K562 (cell line): ENCODE measurements at regions not wholly inside any gene's neighbourhood (a gene's known extent, or its start where the extent isn't known, plus 50 kb on each side); places are given as distances from the start of the nearest gene placed in this dataset.

Experiments used
- ATAC-seq: fragments of 200-7000 bp; cut with Tn5 transposase; 3 replicates; pipeline ENCODE4 v1.9.1; 2020; ENCODE audit warnings: moderate library complexity
- BruUV-seq: library from RNA; stranded (reverse); fragments of 400-500 nt; replicated peaks from 2 replicates; lab custom pipeline; 2021; lab: Mats Ljungman, UMichigan
- CTCF ChIA-PET: fragments of 300-600 bp; formaldehyde crosslinking; extraction: SDS; loops from one replicate; lab custom pipeline; 2021; ENCODE audit warnings: low intra/inter-chr PET ratio; lab: Yijun Ruan, JAX
- POLR2A ChIA-PET: fragments of 300-600, 350-650 bp; sonication (Branson Sonifier 250); formaldehyde crosslinking; extraction: SDS; loops from one replicate; lab custom pipeline; 2021; ENCODE audit warnings: antibody characterized with exemption, inconsistent platforms; lab: Yijun Ruan, JAX
- DNase-seq, 4 experiments: peaks; one replicate each; pipeline versions ENCODE4 v3.0.0 to v3.0.0-alpha.2; 2011 to 2018; ENCODE audit warnings: low spot score in 3 of 4, mixed read lengths in 3 of 4; ENCODE audit errors: extremely low read depth in 1 of 4
- FAIRE-seq: peaks from 2 replicates; lab custom pipeline; 2011; peaks lifted over from hg19 to GRCh38; lab: Jason Lieb, UNC
- H2AFZ ChIP-seq: 2 replicates; pipeline ENCODE4 v1.6.0; 2011; ENCODE audit warnings: low read depth, low read length, control low read depth, inconsistent platforms
- H3K27ac ChIP-seq: fragments of 200-600 bp; 3 replicates; pipeline ENCODE4 v1.8.0; 2011; ENCODE audit warnings: low read depth, mild to moderate bottlenecking, control low read depth, inconsistent platforms, low read length, moderate library complexity, mixed read lengths; ENCODE audit errors: extremely low read depth
- H3K27me3 ChIP-seq, 2 experiments: fragments of 300-600 bp in 1 of 2; 2 replicates in 1 of 2; 3 replicates in 1 of 2; pipeline versions ENCODE4 v1.6.0 to v1.8.0; 2011; ENCODE audit warnings: inconsistent platforms in 2 of 2, low read length in 2 of 2, mild to moderate bottlenecking in 1 of 2, mixed read lengths in 1 of 2, moderate library complexity in 1 of 2; ENCODE audit not compliant: control insufficient read depth in 2 of 2, insufficient read depth in 2 of 2
- H3K36me3 ChIP-seq: fragments of 300-600 bp; 3 replicates; pipeline ENCODE4 v1.8.0; 2011; ENCODE audit warnings: mild to moderate bottlenecking, low read length, inconsistent platforms; ENCODE audit not compliant: control insufficient read depth, insufficient read depth
- H3K4me1 ChIP-seq, 2 experiments: fragments of 200-600 bp in 1 of 2; replicated peaks in 1 of 2; 2 replicates in 1 of 2; 3 replicates in 1 of 2; pipeline versions ENCODE4 v1.5.1 to v1.8.0; 2011; ENCODE audit warnings: inconsistent platforms in 2 of 2, low read length in 2 of 2, mild to moderate bottlenecking in 1 of 2, mixed read lengths in 1 of 2, moderate library complexity in 1 of 2; ENCODE audit not compliant: control insufficient read depth in 2 of 2, insufficient read depth in 2 of 2
- H3K4me2 ChIP-seq: 2 replicates; pipeline ENCODE4 v1.6.1; 2011; ENCODE audit warnings: low read length, control low read depth, inconsistent platforms, mixed read lengths; ENCODE audit not compliant: insufficient read depth
- H3K4me3 ChIP-seq: fragments of 200-600 bp; sonication (generic), shearing (Covaris generic); 2 replicates; pipeline ENCODE4 v1.5.1; 2016; ENCODE audit warnings: control low read depth, inconsistent platforms
- H3K79me2 ChIP-seq: fragments of 200-600 bp; 3 replicates; pipeline ENCODE4 v1.8.0; 2011; ENCODE audit warnings: low read length, inconsistent platforms; ENCODE audit not compliant: control insufficient read depth, insufficient read depth
- H3K9ac ChIP-seq, 2 experiments: 2 replicates each; pipeline versions ENCODE4 v1.6.0 to v1.6.1; 2011; ENCODE audit warnings: low read depth in 2 of 2, low read length in 2 of 2, control low read depth in 1 of 2, inconsistent platforms in 1 of 2, mild to moderate bottlenecking in 1 of 2, mixed read lengths in 1 of 2; ENCODE audit not compliant: insufficient read depth in 1 of 2
- H3K9me1 ChIP-seq: one replicate; pipeline ENCODE4 v1.6.0; 2011; ENCODE audit warnings: inconsistent platforms, mild to moderate bottlenecking, low read length, moderate library complexity; ENCODE audit not compliant: control insufficient read depth, insufficient read depth
- H3K9me3 ChIP-seq: replicated peaks from 2 replicates; pipeline ENCODE4 v1.5.1; 2011; ENCODE audit warnings: low read depth, low read length, inconsistent platforms; ENCODE audit not compliant: control insufficient read depth, insufficient read depth
- H4K20me1 ChIP-seq: replicated peaks from 2 replicates; pipeline ENCODE4 v1.6.1; 2011; ENCODE audit warnings: low read length, inconsistent platforms, mixed read lengths; ENCODE audit not compliant: control insufficient read depth, insufficient read depth
- BHLHE40 ChIP-seq: IDR thresholded peaks from 2 replicates; pipeline ENCODE4 v1.6.1; 2011; ENCODE audit warnings: low read length, improper control_type of control experiment
- DMBX1 ChIP-seq: fragments of 250-450 bp; sonication (Bioruptor Pico); IDR thresholded peaks from 2 replicates; pipeline ENCODE4 v1.8.0; 2022; ENCODE audit warnings: inconsistent platforms, mild to moderate bottlenecking, moderate library complexity, borderline replicate concordance
- HLTF ChIP-seq: fragments of 450-650 bp; IDR thresholded peaks from 2 replicates; pipeline ENCODE4 v1.6.1; 2016
- HMGXB4 ChIP-seq: sonication (generic); formaldehyde crosslinking; IDR thresholded peaks from 2 replicates; pipeline ENCODE4 v1.8.1; 2023; ENCODE audit warnings: mild to moderate bottlenecking, missing genetic modification reagents
- KLF6 ChIP-seq: fragments of 250-450 bp; sonication (Bioruptor Pico); IDR thresholded peaks from 2 replicates; pipeline ENCODE4 v1.4.0; 2020; ENCODE audit warnings: mild to moderate bottlenecking, moderate library complexity, borderline replicate concordance
- NFXL1 ChIP-seq: fragments of 450-650 bp; formaldehyde crosslinking; IDR thresholded peaks from 2 replicates; pipeline ENCODE4 v1.4.0; 2021; ENCODE audit warnings: mild to moderate bottlenecking
- U2AF2 ChIP-seq: fragments of 200-400 bp; formaldehyde crosslinking; optimal IDR thresholded peaks from 2 replicates; pipeline ENCODE3; 2017; ENCODE audit warnings: low read depth, mild to moderate bottlenecking, low read length
- ZBTB17 ChIP-seq: fragments of 450-650 bp; formaldehyde crosslinking; IDR thresholded peaks from 2 replicates; pipeline ENCODE4 v1.4.0; 2020; ENCODE audit warnings: mild to moderate bottlenecking
- WGBS: fragments of 100-300 bp; shearing (Covaris generic); methylation state at CpG from one replicate; pipeline ENCODE4 v1.1.6; 2016; ENCODE audit warnings: low coverage, mixed read lengths; ENCODE audit not compliant: insufficient coverage; ENCODE audit errors: missing lambda C conversion rate; 5-methylcytosine and 5-hydroxymethylcytosine counted together
- in situ Hi-C: fragments of 300-500 bp; cut with MboI; formaldehyde crosslinking; loops from 4 replicates; pipeline ENCODE4 v1.15.0; 2018; ENCODE audit warnings: inconsistent platforms, mixed read lengths
- intact Hi-C: fragments of 100-400 bp; cut with micrococcal nuclease; formaldehyde crosslinking; loops from 2 replicates; pipeline ENCODE4 v1.14.2; 2022
- TF ChIP-seq, protein P1 (sequence below), 2 experiments: fragments of 450-650 bp in 1 of 2; IDR thresholded peaks; 2 replicates each; pipeline ENCODE4 v1.6.1; 2011 to 2017; ENCODE audit warnings: low read depth in 2 of 2, antibody characterized with exemption in 1 of 2, borderline replicate concordance in 1 of 2, low read length in 1 of 2, mild to moderate bottlenecking in 1 of 2, mixed read lengths in 1 of 2; ENCODE audit not compliant: control insufficient read depth in 1 of 2
- TF ChIP-seq, protein P2 (sequence below): fragments of 450-650 bp; IDR thresholded peaks from 2 replicates; pipeline ENCODE4 v1.6.1; 2018; ENCODE audit not compliant: partially characterized antibody

DNA sequence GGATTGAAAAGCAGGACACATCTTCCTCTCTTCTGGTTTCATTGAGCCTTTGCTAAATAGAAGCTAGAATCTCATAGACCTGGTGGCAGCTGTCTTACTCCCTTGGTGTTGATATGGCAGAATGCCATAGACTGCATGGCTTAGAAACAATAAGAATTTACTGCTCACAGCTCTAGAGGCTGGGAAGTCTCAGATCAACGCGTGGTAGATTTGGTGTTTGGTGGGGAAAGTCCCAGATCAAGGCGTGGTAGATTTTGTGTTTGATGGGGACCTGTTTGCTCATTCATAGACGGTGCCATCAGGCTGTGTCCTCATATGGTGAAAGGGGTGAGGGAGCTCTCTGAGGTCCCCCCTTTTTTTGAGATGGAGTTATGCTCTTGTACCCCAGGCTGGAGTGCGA is 57.6 kb upstream of the PPP2R3B start:
- H3K79me2 ChIP-seq: no peaks in the 10 kb centered on the region
- no peak overlapping the region for H3K27ac ChIP-seq
- no peaks in the 10 kb centered on the region for H4K20me1 ChIP-seq
- no peaks in the 10 kb centered on the region for H3K9me3 ChIP-seq
- in situ Hi-C loops: no loop called here
- H3K9ac ChIP-seq: no peak overlapping the region
- no peak for DNase-seq
- CTCF ChIA-PET: no interaction called here
- BruUV-seq: no TSS peak
- no peaks in the 10 kb centered on the region for H3K36me3 ChIP-seq
- H3K4me2 ChIP-seq: no peak overlapping the region
- no peak overlapping the region for H3K4me3 ChIP-seq
- intact Hi-C loops: no loop called here
- POLR2A ChIA-PET: no interaction called here
- H3K27me3 ChIP-seq: no peaks in the 10 kb centered on the region; a peak in 2 of 5 replicates
- no peaks in the 10 kb centered on the region for H3K9me1 ChIP-seq
- ATAC-seq: no peak
- no peak overlapping the region for H2AFZ ChIP-seq
- no peak for FAIRE-seq
- WGBS: 1% methylated on average over 4 of the region's 5 CpGs
- H3K4me1 ChIP-seq: no peaks in the 10 kb centered on the region
- no peak for TF ChIP-seq KLF6 (CRISPR knock-in tag)
- TF ChIP-seq, protein P1, sequence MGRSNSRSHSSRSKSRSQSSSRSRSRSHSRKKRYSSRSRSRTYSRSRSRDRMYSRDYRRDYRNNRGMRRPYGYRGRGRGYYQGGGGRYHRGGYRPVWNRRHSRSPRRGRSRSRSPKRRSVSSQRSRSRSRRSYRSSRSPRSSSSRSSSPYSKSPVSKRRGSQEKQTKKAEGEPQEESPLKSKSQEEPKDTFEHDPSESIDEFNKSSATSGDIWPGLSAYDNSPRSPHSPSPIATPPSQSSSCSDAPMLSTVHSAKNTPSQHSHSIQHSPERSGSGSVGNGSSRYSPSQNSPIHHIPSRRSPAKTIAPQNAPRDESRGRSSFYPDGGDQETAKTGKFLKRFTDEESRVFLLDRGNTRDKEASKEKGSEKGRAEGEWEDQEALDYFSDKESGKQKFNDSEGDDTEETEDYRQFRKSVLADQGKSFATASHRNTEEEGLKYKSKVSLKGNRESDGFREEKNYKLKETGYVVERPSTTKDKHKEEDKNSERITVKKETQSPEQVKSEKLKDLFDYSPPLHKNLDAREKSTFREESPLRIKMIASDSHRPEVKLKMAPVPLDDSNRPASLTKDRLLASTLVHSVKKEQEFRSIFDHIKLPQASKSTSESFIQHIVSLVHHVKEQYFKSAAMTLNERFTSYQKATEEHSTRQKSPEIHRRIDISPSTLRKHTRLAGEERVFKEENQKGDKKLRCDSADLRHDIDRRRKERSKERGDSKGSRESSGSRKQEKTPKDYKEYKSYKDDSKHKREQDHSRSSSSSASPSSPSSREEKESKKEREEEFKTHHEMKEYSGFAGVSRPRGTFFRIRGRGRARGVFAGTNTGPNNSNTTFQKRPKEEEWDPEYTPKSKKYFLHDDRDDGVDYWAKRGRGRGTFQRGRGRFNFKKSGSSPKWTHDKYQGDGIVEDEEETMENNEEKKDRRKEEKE (IDR thresholded peaks at IDR 0.05; ENCODE audit: borderline replicate concordance in 1 of 2, control insufficient read depth in 1 of 2, low read depth in 2 of 2, low read length in 1 of 2): no peak
- no peak for TF ChIP-seq BHLHE40
- TF ChIP-seq ZBTB17 (CRISPR knock-in tag): no peak
- no peak for TF ChIP-seq HMGXB4
- TF ChIP-seq U2AF2: no peak
- no peak for TF ChIP-seq NFXL1
- TF ChIP-seq DMBX1 (CRISPR knock-in tag): no peak
- TF ChIP-seq, protein P2, sequence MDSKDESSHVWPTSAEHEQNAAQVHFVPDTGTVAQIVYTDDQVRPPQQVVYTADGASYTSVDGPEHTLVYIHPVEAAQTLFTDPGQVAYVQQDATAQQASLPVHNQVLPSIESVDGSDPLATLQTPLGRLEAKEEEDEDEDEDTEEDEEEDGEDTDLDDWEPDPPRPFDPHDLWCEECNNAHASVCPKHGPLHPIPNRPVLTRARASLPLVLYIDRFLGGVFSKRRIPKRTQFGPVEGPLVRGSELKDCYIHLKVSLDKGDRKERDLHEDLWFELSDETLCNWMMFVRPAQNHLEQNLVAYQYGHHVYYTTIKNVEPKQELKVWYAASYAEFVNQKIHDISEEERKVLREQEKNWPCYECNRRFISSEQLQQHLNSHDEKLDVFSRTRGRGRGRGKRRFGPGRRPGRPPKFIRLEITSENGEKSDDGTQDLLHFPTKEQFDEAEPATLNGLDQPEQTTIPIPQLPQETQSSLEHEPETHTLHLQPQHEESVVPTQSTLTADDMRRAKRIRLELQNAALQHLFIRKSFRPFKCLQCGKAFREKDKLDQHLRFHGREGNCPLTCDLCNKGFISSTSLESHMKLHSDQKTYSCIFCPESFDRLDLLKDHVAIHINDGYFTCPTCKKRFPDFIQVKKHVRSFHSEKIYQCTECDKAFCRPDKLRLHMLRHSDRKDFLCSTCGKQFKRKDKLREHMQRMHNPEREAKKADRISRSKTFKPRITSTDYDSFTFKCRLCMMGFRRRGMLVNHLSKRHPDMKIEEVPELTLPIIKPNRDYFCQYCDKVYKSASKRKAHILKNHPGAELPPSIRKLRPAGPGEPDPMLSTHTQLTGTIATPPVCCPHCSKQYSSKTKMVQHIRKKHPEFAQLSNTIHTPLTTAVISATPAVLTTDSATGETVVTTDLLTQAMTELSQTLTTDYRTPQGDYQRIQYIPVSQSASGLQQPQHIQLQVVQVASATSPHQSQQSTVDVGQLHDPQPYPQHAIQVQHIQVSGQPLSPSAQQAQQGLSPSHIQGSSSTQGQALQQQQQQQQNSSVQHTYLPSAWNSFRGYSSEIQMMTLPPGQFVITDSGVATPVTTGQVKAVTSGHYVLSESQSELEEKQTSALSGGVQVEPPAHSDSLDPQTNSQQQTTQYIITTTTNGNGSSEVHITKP: no peak
- no peak for TF ChIP-seq HLTF
